Activated CD4-positive, alpha-beta T cell treated with anti-CD3 and anti-CD28 coated beads, Interleukin-2, amount 50 U/mL, for 16 hours (primary cell): ENCODE measurements at regions not wholly inside any gene's neighbourhood (a gene's known extent, or its start where the extent isn't known, plus 50 kb on each side); places are given as distances from the start of the nearest gene placed in this dataset.
"Not testable (repeated sequence)": the region's sequence is repeated elsewhere in the genome, so short reads cannot be mapped to it uniquely, and the experiment has no call there.

Experiments
- DNase-seq: peaks from one replicate; pipeline ENCODE4 v3.0.0-alpha.2; 2020

DNA sequence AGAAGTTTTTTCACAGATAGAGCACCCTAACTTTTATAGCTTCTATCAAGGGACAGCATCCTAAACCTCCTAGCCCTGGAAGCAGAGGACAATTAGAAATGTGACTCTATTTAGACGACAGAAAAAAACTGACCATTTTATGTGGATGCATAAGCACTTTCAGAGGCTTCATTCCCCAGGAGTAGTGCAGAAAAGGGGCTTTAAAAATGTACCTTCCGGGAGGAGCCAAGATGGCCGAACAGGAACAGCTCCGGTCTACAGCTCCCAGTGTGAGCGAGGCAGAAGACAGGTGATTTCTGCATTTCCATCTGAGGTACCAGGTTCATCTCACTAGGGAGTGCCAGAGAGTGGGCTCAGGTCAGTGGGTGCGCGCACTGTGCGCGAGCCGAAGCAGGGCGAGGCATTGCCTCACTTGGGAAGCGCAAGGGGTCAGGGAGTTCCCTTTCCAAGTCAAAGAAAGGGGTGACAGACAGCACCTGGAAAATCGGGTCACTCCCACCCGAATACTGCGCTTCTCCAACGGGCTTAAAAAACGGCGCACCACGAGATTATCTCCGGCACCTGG, 416.4 kb upstream of the C1orf87 start:
- not testable (repeated sequence) for DNase-seq

DNA sequence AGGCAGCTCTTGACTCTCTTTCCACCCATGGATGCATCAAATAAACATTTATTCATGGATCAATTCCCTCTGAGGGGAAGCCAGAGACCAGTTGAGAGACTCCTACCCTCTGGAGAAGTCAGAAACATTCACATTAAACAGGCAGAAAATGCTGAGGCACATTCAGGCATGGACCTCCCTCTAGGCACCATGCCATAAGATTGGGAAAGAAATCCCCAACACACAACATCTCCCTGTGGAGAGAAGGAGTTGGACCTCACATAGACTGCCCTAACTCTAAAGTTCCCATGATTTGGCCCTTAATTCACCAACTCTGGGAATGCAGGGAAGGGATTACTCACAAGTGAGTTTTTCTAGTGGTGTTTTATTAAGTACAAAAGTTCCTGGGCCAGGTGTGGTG, 415.3 kb upstream of the C1orf87 start:
- DNase-seq = no peak

DNA sequence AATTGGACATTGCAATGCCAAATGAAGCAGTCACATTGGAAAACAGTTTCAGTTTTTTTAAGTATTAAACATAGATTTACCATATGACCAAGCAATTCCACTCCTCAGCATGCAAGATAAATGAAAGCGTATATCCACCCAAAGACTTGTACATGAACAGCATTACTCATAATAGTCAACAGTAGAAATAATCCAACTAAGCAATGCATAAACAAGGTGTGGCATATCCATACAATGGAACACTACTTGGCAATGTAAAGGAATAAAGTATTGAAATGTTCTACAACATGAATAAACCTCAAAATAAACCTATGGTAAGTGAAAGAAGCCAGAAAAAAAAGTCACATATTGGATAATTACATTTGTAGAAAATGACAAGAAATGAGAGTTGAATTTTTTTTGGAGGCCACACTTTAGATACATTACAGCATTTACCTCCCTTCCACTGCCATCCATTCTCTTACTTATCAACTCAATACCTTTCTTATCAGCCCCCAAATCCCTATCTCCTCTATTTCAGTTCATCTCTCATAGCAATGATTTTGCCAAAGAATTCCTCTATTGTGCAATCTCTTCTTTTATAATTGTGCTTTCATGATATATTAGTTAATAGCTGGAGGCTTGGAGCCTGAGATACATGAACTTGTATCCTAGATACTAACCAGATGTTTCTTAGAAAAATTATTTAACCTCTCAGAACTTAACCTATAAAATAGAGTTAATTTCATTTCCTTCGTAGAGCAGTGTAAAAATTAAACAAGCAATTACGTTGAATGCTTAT, 414.2 kb upstream of the C1orf87 start:
- no peak for DNase-seq

DNA sequence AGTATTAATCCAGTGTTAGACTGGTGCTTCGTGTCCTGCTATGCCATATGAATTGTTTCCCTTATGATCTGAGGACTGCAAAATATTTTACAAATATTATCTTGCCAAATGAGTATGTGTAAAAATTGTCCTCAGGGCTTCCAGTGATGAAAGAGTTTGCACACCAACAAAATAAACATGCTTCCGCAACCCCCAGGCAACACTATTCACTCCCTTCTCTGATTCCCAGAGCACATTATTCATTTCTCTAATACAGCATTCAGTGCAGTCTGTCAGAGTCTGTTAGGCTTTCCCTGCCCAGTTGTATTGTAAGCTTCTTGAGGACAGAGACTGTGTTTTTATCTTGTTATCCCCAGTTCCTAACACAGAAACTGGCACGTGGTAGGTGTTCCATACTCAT, 409.9 kb upstream of the C1orf87 start:
- no peak for DNase-seq

DNA sequence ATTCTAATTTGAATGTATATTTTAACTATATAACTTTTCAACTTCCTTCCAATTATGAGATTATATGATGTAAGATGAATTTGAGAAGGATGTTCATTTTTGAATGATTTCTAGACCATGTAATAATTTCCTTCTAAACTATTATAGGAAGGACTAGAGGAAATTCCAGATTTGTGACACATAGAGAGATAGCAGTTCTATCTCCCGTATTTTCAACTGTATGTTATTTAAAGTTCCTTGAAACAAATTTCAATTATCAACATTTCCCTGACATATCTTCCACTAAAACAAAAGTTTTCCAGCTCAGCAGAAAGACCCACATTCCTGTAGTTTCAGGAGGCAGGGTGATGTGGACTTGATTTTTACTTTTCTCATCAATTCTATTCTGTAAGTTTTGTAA, 396.7 kb upstream of the C1orf87 start:
- no peak for DNase-seq

DNA sequence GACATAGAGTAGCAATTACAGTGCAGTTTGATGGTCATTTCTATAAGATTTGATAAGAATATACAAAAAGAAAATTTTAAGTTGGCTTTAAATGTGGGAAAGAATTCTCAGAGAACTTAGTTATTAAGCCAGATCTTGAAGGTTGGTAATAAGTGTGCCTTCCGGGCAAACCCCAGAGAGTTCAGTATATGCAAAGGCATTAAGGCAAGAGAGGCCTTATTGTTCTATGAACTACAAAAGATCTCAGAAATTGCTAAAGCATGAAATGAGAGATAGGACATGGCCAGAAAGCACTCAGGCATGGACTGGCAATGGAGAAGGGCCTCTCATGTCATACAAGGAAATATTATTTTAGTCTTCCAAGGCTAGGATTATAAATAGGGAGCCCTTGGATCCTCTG, 390.2 kb upstream of the C1orf87 start:
- DNase-seq = no peak

DNA sequence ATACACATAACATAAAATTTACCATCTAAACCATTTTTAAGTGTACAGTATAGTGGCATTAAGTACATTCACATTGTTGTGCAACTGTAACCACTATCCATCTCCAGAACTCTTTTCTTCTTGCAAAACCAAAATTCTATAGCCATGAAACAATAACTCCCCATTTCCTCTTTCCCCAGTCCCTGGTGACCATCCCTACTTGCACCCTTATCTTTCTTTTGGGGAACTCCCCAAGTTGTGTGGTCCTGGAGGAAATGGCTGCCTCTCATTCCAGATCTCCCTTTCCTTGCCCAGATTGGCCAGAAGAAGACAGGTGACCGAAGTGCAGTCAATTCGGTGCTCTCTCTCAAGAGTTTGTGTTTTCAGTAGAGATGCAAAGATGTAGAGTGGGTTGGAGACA, 389.6 kb upstream of the C1orf87 start:
- no peak for DNase-seq

DNA sequence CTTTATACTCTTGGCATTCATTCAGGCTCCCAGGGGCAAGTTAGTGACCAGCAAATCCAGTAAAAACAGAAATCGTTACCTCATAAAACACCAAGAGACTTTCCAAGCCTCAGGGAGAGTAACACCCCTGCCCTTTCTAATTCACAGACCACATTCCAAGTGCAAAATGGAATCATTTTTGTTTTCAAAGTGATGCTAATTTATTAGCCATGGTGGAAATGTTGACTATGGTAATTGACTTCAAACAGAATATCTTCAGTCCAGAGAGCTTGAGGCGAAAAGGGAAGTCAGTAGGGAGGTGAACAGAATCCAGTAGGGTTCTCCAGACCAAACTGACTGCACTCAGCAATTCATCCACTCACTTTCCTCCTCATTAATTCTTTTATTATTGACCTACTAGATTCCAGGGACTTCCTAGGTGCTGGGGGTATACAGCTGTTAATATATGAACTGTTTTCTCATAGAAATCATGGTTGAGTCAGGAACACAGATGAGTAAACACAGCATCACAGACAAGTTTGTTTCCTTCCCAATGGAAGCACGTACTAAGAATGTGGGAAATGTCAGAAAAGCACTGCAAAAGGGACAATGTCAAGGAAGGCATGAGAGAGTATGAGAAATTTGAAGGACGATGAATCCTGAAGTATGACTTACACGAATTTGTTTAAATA, 388.5 kb upstream of the C1orf87 start:
- no peak for DNase-seq

DNA sequence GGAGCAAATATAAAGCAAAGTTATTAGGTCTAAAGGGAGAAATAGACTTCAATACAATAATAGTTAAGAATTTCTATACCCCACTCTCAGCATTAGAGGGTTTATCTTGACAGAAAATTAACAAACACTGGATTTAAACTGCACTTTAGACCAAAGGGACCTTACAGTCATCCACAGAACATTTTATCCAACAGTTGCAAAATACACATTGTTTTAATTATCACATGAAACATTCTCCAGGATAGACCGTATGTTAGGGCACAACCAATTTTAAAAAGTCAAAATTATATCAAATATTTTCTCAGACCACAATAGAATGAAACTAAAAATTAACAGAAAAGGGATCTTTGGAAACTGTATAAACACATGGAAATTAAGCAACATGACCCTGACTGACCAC, 384.5 kb upstream of the C1orf87 start:
- DNase-seq = no peak

DNA sequence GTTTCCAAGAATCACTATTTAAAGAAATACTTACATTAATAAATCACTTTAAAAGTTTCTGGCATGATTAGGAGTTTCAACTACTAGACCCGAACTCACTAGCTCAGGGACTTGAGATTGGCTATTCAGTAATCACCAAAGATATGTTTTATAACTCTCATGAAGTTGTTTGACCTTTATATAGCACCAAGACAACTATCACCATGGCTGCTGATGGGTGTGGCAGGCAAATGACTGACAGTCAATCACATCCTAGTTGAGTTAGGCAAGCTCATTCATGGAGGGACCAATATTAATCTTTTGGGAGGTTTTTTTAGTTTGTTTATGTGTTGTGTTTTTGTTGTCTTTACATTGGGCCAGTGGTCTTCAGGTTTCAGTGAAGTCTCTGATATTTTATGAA, 376.3 kb upstream of the C1orf87 start:
- DNase-seq = no peak

DNA sequence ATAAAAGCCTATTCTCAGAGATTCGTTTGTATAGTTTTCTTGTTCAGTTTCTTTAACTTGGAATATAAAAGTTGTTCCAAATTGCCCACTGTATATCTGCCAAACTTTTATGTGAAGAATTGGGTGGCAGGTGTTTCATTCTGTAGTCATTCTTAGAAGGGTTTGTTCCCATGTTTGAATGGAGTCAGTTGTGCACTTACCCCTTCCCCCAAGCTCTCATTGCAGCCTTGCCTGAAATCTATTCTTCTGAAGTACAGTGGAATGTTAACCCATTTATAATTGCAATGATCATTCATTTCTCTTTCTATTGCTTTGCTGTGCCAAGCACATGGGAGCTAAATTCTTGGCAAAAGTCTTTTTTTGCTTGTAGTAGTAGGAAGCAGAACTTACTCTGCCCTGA, 375.3 kb upstream of the C1orf87 start:
- DNase-seq = no peak

DNA sequence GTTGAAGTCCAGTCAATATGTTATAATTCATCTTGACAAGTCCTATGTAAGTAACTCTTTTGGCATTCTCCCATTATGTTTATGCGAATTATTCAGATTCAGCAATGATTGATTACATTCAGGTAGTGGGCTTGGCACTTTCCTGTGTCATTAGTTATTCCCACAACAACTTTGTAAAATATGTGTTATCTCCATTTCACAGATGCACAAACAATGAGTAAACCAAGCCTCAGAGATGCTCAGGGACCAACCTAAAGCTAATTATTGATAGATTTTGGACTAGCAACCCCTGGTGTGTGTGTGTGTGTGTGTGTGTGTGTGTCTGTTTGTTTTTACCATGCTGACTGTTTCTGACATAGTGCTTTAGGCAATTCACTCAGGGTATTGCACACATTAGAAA, 371.1 kb upstream of the C1orf87 start:
- DNase-seq = no peak

DNA sequence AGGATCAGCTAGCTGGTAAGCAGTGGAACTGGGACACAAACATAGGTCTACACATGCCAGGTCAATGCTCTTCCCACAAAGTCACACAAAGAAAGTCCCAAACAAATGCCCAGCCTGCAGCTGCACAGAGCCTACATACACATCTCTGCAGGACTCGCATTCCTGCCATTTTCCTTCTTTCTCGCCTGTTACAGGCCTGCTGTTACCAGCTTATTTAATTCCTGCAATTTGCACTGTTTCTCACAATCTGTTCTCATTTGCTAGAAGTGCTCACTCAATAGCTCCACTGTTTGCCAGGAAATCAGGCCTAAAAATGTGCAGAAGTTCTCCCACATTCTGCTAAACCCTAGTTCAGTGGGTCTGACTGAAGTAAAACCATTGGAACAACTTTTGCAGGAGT, 362.6 kb upstream of the C1orf87 start:
- no peak for DNase-seq

DNA sequence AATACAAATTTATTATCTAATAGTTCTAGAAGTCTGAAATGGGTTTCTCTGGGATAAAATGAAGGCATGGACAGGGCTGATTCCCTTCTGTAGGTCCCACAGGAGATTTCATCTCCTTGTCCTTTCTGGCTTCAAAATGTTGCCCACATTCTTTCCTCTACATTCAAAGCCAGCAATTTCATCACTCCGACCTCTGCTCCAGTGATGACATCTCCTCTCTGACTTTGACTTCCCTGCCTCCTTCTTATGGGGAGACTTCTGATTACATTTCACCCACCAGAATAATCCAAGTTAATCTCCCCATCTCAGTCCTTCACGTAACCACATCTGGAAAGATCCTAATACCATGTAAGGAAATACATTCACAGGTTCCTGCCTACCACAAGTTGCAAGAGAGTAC, 358.0 kb upstream of the C1orf87 start:
- no peak for DNase-seq

DNA sequence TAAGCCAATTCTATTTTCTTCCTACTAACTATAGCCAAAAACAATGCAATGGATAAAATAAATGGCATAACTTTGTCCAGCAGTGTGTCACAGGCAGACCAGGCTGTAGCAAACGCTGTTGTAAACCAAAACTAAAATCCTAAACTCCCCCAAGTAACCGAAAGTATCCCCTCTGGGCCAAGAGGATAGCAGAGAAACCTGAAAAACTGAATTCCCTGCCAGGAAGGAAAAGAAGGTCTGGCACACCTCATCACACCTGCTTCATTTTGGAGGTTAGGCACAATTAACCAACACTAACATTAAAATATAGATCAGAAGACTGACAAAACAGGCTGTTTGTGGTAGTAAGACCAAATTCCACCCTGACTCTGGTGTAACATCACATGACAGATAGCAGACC, 356.8 kb upstream of the C1orf87 start:
- no peak for DNase-seq

DNA sequence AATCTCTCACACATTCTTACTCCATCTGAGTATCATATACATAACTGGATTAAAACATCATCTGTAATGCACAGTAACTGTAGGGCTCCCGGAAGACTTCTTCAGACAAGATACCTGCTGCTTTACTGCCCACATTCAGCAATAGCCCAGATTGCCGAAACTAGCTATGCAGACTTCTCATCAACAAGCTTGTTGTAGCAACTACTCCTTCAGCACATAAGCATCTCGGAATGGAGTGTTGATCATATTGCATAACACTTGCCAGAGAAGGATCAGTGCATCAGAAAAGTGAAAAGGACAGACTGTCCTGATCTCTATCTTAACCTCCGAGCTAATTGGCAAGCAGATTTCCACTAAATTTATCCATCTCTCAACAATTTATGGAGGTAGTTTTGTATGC, 354.6 kb upstream of the C1orf87 start:
- DNase-seq = no peak

DNA sequence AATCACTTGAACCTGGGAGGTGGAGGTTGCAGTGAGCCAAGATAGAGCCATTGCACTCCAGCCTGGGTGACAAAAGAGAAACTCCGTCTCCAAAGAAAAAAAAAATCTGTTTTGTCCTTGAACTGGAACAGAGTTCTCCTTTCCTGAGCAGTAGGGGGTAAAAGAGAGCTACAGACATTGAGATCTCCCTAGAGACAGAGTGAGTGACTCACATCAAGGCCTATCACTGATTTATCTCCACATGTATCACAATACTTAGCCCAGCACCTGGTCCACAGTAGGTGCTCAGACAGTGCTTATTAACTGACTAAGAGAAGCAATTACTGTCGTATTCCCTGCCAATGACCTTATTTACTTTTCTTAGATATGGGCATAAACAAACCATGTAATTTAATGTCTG, 354.1 kb upstream of the C1orf87 start:
- DNase-seq = no peak

DNA sequence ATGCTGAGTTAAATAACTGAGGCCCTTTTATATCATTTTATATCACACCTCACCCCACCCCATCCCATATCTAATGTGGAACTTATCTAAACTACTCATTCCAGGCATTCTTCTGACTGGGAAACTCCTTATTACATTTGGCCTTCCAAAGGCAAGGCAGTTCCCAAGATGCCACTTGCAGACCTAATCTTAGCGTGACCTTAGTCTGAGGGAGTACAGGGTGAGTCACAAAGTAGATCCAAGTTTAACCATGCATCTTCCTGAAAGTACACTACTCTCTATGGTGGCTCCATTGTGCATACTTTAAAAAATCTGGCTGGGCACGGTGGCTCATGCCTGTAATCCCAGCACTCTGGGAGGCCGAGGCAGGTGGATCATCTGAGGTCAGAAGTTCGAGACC, 353.6 kb upstream of the C1orf87 start:
- no peak for DNase-seq

DNA sequence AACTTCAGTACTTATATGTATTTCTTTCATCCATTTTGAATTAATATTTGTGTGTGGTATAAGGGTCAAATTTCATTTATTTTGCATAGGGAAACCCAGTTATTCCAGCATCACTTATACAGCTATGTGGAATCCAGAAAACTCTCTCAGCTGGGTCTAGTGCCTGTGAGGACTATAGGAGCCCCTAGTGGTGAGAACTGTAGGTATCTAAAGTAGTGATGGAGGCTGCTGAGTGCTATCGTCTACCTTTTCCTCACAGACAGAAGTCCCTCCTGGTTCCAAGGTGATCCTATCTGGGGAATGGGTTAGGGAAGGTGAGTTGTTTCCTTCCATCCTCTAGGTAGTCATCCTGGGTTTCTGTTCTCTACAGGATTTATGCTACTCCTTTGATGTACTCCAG, 352.0 kb upstream of the C1orf87 start:
- no peak for DNase-seq

DNA sequence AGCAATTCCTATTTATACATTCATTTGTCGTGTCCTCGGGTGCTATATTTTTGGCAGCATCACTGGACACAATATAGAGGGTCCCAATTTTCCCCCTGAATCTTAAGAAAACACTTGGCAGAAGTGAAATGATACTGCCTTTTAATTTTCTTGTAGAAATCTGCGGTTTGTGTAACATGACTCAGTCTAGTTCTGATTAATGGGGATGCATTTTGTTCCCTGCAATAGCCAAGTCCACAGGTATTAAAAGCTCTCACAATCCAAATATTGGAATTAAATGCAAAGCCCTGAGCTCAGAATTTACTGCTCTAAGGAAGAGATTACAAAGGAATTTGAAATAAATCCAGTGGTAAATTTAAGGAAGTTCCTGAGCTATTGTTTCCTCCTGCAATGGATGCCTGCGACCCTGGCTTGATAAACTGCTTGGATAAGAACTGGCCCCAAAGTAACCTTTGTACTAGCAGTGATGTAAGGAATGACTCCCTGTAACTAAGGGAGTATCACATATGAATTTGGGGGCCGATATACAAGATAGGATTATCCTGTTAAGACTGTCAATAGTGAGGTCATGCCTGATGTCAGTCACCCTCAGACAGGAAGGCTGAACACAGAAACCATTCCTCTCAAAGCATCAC, 349.7 kb upstream of the C1orf87 start:
- DNase-seq = no peak

DNA sequence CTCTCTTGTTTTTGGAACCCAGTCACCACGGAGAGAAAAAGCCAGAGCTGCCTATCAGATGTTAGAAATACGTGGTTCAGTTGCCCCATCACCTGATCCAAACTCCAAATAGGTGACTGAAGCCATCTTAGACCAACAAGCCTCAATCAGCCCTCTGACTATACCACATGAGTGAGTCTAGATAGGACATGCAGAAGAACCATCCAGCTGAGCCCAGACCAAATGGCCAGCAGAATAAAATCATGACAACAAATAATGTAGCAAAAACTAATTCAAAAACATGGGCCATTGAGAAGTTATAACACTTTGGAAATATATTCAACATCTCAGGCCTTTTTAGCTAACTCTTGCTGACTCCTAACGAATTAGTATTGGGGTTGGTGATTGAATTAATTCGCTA, 348.4 kb upstream of the C1orf87 start:
- DNase-seq = no peak

DNA sequence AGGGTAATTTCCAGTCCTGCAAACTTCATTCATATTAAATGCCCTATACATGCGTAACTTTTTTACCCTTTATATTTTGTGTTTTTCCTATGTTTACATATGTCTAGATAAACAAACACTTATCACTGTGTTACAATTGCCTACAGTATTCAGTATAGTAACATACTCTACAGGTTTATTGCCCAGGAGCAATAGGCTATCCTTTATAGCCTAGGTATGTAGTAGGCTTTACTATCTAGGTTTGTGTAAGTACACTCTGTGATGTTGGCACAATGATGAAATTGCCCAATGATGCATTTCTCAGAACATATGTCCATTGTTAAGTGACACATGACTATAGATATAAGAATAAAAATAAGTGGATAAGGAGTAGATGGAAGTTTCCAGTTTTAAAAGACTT, 345.5 kb upstream of the C1orf87 start:
- DNase-seq = no peak

DNA sequence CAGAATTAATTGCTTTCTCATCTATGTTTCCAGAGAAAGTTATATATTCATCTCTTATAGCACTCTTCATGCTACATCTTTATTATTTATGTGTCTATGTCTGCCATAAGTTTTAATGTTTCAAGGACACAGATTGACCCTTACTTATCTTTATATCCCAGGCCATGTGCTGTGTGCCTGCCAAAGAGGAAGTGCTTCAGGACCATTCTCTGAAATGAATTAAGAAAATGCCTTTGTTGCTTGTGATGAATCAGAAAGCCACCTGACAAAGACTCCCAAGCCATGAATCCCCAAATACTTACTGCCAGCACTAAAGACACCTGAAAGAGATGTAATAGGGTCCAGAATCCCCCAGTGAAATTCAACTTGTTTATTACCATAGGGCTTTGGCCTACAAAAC, 342.1 kb upstream of the C1orf87 start:
- no peak for DNase-seq

DNA sequence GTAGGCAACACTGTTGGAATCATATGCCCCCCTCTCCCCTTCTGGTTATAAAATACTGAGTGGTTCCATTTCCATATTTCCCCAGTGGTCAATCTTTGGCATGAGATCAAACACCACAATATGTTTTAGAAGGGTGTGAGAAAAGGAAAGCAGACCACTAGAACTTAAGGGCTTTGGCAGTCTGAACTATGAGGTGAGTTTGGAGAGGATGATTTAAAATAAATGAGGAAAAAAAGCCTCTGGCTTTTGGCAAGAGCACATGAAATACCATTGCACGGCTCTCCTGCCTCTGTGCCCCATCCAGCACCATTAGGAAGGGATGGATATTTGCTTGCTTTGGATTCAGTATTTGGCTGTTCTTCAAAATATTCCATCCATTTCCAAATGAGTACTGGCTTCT, 339.5 kb upstream of the C1orf87 start:
- no peak for DNase-seq
